Spleen (tissue), 11 donors: ENCODE measurements at regions not wholly inside any gene's neighbourhood (a gene's known extent, or its start where the extent isn't known, plus 50 kb on each side); places are given as distances from the start of the nearest gene placed in this dataset.

ENCODE experiments used
- DNase-seq: peaks from one replicate; pipeline ENCODE4 v3.0.0-alpha.2; 2020
- H3K27ac ChIP-seq, 8 donors: fragments of 200-600 bp; sonication (generic) in 7 of 8; 1 replicate in 4 of 8; 2 replicates in 4 of 8; pipeline versions ENCODE4 v1.5.0 to v1.8.0; 2016 to 2021; ENCODE audit warnings: inconsistent platforms in 4 of 8, mild to moderate bottlenecking in 4 of 8, moderate library complexity in 1 of 8
- H3K27me3 ChIP-seq, 7 donors: fragments of 200-600 bp; sonication (generic) in 6 of 7; replicated peaks in 1 of 7; 1 replicate in 4 of 7; 2 replicates in 3 of 7; pipeline versions ENCODE4 v1.5.0 to v1.8.0; 2016 to 2021; ENCODE audit warnings: inconsistent platforms in 3 of 7, mild to moderate bottlenecking in 1 of 7
- H3K36me3 ChIP-seq, 6 donors: fragments of 200-600 bp; sonication (generic) in 5 of 6; 1 replicate in 4 of 6; 2 replicates in 2 of 6; pipeline versions ENCODE4 v1.5.0 to v1.8.0; 2016 to 2021; ENCODE audit warnings: inconsistent platforms in 2 of 6
- H3K4me1 ChIP-seq, 6 donors: fragments of 200-600 bp; sonication (generic) in 5 of 6; 1 replicate in 3 of 6; 2 replicates in 3 of 6; pipeline versions ENCODE4 v1.5.0 to v1.8.0; 2016 to 2021; ENCODE audit warnings: inconsistent platforms in 3 of 6
- H3K4me3 ChIP-seq, 8 donors: fragments of 200-600 bp; sonication (generic) in 7 of 8; 1 replicate in 4 of 8; 2 replicates in 4 of 8; pipeline versions ENCODE4 v1.5.0 to v1.8.0; 2016 to 2021; ENCODE audit warnings: inconsistent platforms in 4 of 8, mild to moderate bottlenecking in 4 of 8, moderate library complexity in 2 of 8
- H3K9me3 ChIP-seq, 8 donors: fragments of 200-600 bp; sonication (generic) in 7 of 8; 1 replicate in 4 of 8; 2 replicates in 4 of 8; pipeline versions ENCODE4 v1.5.0 to v1.8.0; 2016 to 2021; ENCODE audit warnings: inconsistent platforms in 4 of 8
- CTCF ChIP-seq, 11 experiments: fragments of 200-600 bp in 7 of 11; fragments of 450-650 bp in 4 of 11; sonication (generic) in 4 of 11; IDR thresholded peaks in 8 of 11; conservative IDR thresholded peaks in 3 of 11; 1 replicate in 7 of 11; 2 replicates in 4 of 11; pipeline versions ENCODE4 v1.4.0 to v1.8.0; 2016 to 2021; ENCODE audit warnings: antibody characterized with exemption in 11 of 11, inconsistent platforms in 4 of 11, mild to moderate bottlenecking in 1 of 11
- POLR2A ChIP-seq, 3 donors: fragments of 450-650 bp; IDR thresholded peaks; one replicate each; pipeline ENCODE4 v1.5.1; 2017; ENCODE audit warnings: antibody characterized with exemption in 3 of 3, mild to moderate bottlenecking in 1 of 3
- POLR2AphosphoS5 ChIP-seq, 3 donors: sonication (generic); formaldehyde crosslinking; IDR thresholded peaks; one replicate each; pipeline ENCODE4 v1.5.1; 2017; ENCODE audit warnings: antibody characterized with exemption in 3 of 3
- WGBS, 5 donors: extraction: QIAGEN DNeasy Blood & Tissue Kit in 3 of 5; methylation state at CpG; one replicate each; pipeline versions ENCODE4 v1.1.5 to v1.1.7; 2013 to 2018; 5-methylcytosine and 5-hydroxymethylcytosine counted together
- intact Hi-C: fragments of 100-400 bp; cut with DNase I; formaldehyde crosslinking; loops from one replicate; pipeline ENCODE4 v1.15.0; 2023; ENCODE audit warnings: low total_unique reads
- donor health status: healthy with polysubstance abuse.
- donor health status: DM: no; HTN: no; CAD: no; lungs with moderate emphysema.
- donor health status: DM: no; HTN: no; CAD: no.
- donor health status: Bipolar disorder and iron deficiency.
- donor health status: healthy.
- donor health status: DM: no; HTN: no; CAD: no.
- donor health status: DM: yes; HTN: yes; CAD: no.

GRCh38 chr5:145223582-145223981 is 611.6 kb downstream of the PRELID2 start:
- intact Hi-C loops = no loop called here
- no peaks in the 10 kb centered on the region for H3K4me1 ChIP-seq
- 82 to 92% (median 85%) methylated on average over 3 of the region's 3 CpGs for WGBS, 5 donors
- no peaks in the 10 kb centered on the region for H3K36me3 ChIP-seq
- TF ChIP-seq POLR2AphosphoS5 (IDR thresholded peaks at IDR 0.05) = no peak
- TF ChIP-seq CTCF (IDR thresholded peaks at IDR 0.05 in 8 of 11, conservative IDR thresholded peaks at IDR 0.05 in 3 of 11) = no peak
- no peak for TF ChIP-seq POLR2A (IDR thresholded peaks at IDR 0.05)
- no peak overlapping the region for H3K27ac ChIP-seq
- no peaks in the 10 kb centered on the region for H3K9me3 ChIP-seq
- DNase-seq = no peak
- no peak overlapping the region for H3K4me3 ChIP-seq
- no peaks in the 10 kb centered on the region for H3K27me3 ChIP-seq

- Histone ChIP-seq H3K9me3 (no peaks in the 10 kb centered on the region), H3K27ac (no peak overlapping the region), H3K36me3 (no peaks in the 10 kb centered on the region), H3K27me3 (no peaks in the 10 kb centered on the region), H3K4me1 (no peaks in the 10 kb centered on the region), H3K4me3 (no peak overlapping the region)
- TF ChIP-seq POLR2A (IDR thresholded peaks at IDR 0.05) (no peak), POLR2AphosphoS5 (IDR thresholded peaks at IDR 0.05) (no peak), CTCF (IDR thresholded peaks at IDR 0.05 in 8 of 11, conservative IDR thresholded peaks at IDR 0.05 in 3 of 11) (no peak)
- no peak for DNase-seq
- intact Hi-C loops = no loop called here
Observed at GRCh38 chr5:145222622-145223021, 612.5 kb downstream of the PRELID2 start.

GRCh38 chr5:145221416-145221815 is 613.7 kb downstream of the PRELID2 start:
- 91 to 100% (median 95%) methylated on average over 1 of the region's 1 CpG for WGBS, 5 donors
- H3K27me3 ChIP-seq = no peaks in the 10 kb centered on the region
- intact Hi-C loops = no loop called here

GRCh38 chr5:145220481-145220880 is 614.7 kb downstream of the PRELID2 start:
- TF ChIP-seq CTCF (IDR thresholded peaks at IDR 0.05 in 8 of 11, conservative IDR thresholded peaks at IDR 0.05 in 3 of 11) (no peak), POLR2AphosphoS5 (IDR thresholded peaks at IDR 0.05) (no peak), POLR2A (IDR thresholded peaks at IDR 0.05) (no peak)

More at GRCh38 chr5:145221416-145221815, 613.7 kb downstream of the PRELID2 start:
- Histone ChIP-seq H3K4me3 (no peak overlapping the region), H3K36me3 (no peaks in the 10 kb centered on the region), H3K9me3 (no peaks in the 10 kb centered on the region), H3K27ac (no peak overlapping the region), H3K4me1 (no peaks in the 10 kb centered on the region)
- TF ChIP-seq POLR2A (IDR thresholded peaks at IDR 0.05) (no peak), POLR2AphosphoS5 (IDR thresholded peaks at IDR 0.05) (no peak), CTCF (IDR thresholded peaks at IDR 0.05 in 8 of 11, conservative IDR thresholded peaks at IDR 0.05 in 3 of 11) (no peak)
- DNase-seq = no peak

More at GRCh38 chr5:145220481-145220880, 614.7 kb downstream of the PRELID2 start:
- H3K27me3 ChIP-seq = no peaks in the 10 kb centered on the region
- no peaks in the 10 kb centered on the region for H3K36me3 ChIP-seq
- H3K4me1 ChIP-seq = no peaks in the 10 kb centered on the region
- intact Hi-C loops = no loop called here
- peaks cover 0 to 5% (median 0%) of the 10 kb centered on the region in 8 donors for H3K9me3 ChIP-seq
- DNase-seq = no peak
- WGBS, 5 donors = 82 to 91% (median 88%) methylated on average over 5 of the region's 5 CpGs
- no peak overlapping the region for H3K4me3 ChIP-seq
- H3K27ac ChIP-seq = no peak overlapping the region
